Muscle layer of colon (tissue), 2 donors: ENCODE measurements at regions not wholly inside any gene's neighbourhood (a gene's known extent, or its start where the extent isn't known, plus 50 kb on each side); places are given as distances from the start of the nearest gene placed in this dataset.
"Not testable (repeated sequence)": the region's sequence is repeated elsewhere in the genome, so short reads cannot be mapped to it uniquely, and the experiment has no call there.

ENCODE experiments used
- H3K27ac ChIP-seq: one replicate; pipeline ENCODE4 v1.7.0; 2013; ENCODE audit warnings: low read depth, mild to moderate bottlenecking, low read length, moderate library complexity
- H3K27me3 ChIP-seq, 2 donors: one replicate each; pipeline ENCODE4 v1.7.0; 2013; ENCODE audit warnings: low read length in 2 of 2, mild to moderate bottlenecking in 2 of 2; ENCODE audit not compliant: insufficient read depth in 2 of 2, control insufficient read depth in 1 of 2
- H3K36me3 ChIP-seq: one replicate; pipeline ENCODE4 v1.7.0; 2013; ENCODE audit warnings: mild to moderate bottlenecking, low read length; ENCODE audit not compliant: insufficient read depth
- H3K4me1 ChIP-seq: one replicate; pipeline ENCODE4 v1.7.0; 2013; ENCODE audit warnings: mild to moderate bottlenecking, low read length; ENCODE audit not compliant: insufficient read depth
- H3K4me3 ChIP-seq, 2 donors: one replicate each; pipeline ENCODE4 v1.7.0; 2013; ENCODE audit warnings: low read length in 2 of 2, low read depth in 1 of 2, mild to moderate bottlenecking in 1 of 2, moderate library complexity in 1 of 2
- H3K9ac ChIP-seq: one replicate; pipeline ENCODE4 v1.7.0; 2013; ENCODE audit warnings: low read length
- H3K9me3 ChIP-seq: one replicate; pipeline ENCODE4 v1.7.0; 2013; ENCODE audit warnings: mild to moderate bottlenecking, low read length
- donor health status: abdominal sarcoma.
- donor health status: Adenocarcinoma of cecum.

DNA sequence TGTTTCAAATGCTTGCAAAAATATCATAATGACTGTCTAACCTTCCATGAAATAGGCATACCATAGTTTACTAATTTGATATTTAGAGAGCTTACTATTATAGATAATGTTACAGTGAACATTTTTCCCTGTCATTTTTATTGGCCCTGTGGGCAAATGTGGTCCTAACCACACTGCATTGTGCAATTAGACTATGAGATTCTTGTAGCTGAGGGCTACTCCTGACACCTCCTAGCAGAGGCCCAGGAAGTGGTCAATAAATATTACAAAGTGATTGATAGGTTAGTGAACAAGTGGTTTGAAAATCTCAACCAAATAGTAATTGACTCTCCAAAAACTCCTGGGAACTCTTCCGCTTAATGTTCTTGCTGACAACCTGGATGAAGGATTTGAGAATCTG, 160.5 kb upstream of the KCNG1 start:
- H3K4me3 ChIP-seq = no peak overlapping the region
- H3K9ac ChIP-seq = no peak overlapping the region
- H3K27me3 ChIP-seq = peaks cover 4 to 5% of the 10 kb centered on the region in 2 donors
- H3K27ac ChIP-seq = no peak overlapping the region
- H3K9me3 ChIP-seq = no peaks in the 10 kb centered on the region
- H3K36me3 ChIP-seq = no peaks in the 10 kb centered on the region
- H3K4me1 ChIP-seq = no peaks in the 10 kb centered on the region

GRCh38 chr20:51182571-51182970, 159.7 kb upstream of the KCNG1 start:
- H3K4me1 ChIP-seq = no peaks in the 10 kb centered on the region
- H3K27ac ChIP-seq = no peak overlapping the region
- no peaks in the 10 kb centered on the region for H3K36me3 ChIP-seq
- H3K4me3 ChIP-seq = no peak overlapping the region
- no peaks in the 10 kb centered on the region for H3K9me3 ChIP-seq
- peaks cover 0 to 1% of the 10 kb centered on the region in 2 donors for H3K27me3 ChIP-seq
- no peak overlapping the region for H3K9ac ChIP-seq

DNA sequence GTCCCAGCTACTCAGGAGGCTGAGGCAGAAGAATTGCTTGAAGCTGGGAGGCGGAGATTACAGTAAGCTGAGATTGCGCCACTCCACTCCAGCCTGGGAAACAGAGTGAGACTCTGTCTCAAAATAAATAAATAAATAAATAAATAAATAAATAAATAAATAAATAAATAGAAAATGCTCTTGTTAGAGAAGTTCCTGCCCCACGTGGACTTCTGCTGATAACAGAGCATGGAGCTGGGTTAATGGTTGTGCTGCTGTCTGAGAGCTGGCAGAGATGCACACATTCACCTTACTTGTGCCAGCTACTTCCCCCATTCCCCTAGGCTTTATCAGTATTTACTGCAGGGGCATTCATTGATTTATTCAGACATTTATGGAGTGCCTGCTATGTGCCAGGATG, 155.2 kb upstream of the KCNG1 start:
- H3K9me3 ChIP-seq = no peaks in the 10 kb centered on the region
- H3K36me3 ChIP-seq = no peaks in the 10 kb centered on the region
- H3K4me3 ChIP-seq = no peak overlapping the region

GRCh38 chr20:51176876-51177275, 154.0 kb upstream of the KCNG1 start:
- Histone ChIP-seq H3K4me1 (no peaks in the 10 kb centered on the region), H3K9me3 (no peaks in the 10 kb centered on the region), H3K36me3 (no peaks in the 10 kb centered on the region), H3K4me3 (no peak overlapping the region), H3K27me3 (no peaks in the 10 kb centered on the region), H3K9ac (no peak overlapping the region), H3K27ac (no peak overlapping the region)

More for the DNA sequence above, 155.2 kb upstream of the KCNG1 start:
- Histone ChIP-seq H3K27me3 (no peaks in the 10 kb centered on the region), H3K27ac (no peak overlapping the region), H3K9ac (no peak overlapping the region), H3K4me1 (no peaks in the 10 kb centered on the region)

DNA sequence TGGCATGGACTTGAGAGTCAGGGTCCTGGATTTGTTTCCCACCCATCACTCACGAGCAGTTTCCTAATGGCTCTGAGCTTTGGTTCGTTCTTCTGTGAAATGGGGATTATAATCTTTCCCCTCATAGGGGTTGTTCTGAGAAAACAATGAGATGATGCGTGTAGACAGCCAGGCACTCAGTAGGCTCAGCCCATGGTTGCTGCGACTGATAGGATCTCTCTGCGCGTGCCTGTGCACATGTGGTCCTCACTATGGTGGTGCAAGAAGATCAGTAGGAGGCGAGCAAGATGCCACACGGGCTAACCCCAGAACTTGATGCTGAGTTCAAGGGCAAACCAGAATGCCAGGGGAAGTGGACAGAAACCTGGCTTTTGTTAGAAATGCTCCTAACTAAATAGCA, 153.5 kb upstream of the KCNG1 start:
- Histone ChIP-seq H3K4me1 (no peaks in the 10 kb centered on the region), H3K9me3 (no peaks in the 10 kb centered on the region), H3K36me3 (no peaks in the 10 kb centered on the region), H3K9ac (no peak overlapping the region), H3K27me3 (no peaks in the 10 kb centered on the region), H3K4me3 (no peak overlapping the region), H3K27ac (no peak overlapping the region)

GRCh38 chr20:51175724-51176123, 152.8 kb upstream of the KCNG1 start:
- Histone ChIP-seq H3K27me3 (no peaks in the 10 kb centered on the region), H3K36me3 (no peaks in the 10 kb centered on the region), H3K9me3 (no peaks in the 10 kb centered on the region), H3K9ac (no peak overlapping the region), H3K4me3 (no peak overlapping the region), H3K4me1 (no peaks in the 10 kb centered on the region), H3K27ac (no peak overlapping the region)

GRCh38 chr20:51175156-51175555, 152.2 kb upstream of the KCNG1 start:
- no peak overlapping the region for H3K27ac ChIP-seq
- no peak overlapping the region for H3K4me3 ChIP-seq
- no peaks in the 10 kb centered on the region for H3K36me3 ChIP-seq
- no peaks in the 10 kb centered on the region for H3K27me3 ChIP-seq
- H3K4me1 ChIP-seq = no peaks in the 10 kb centered on the region
- H3K9ac ChIP-seq = no peak overlapping the region
- no peaks in the 10 kb centered on the region for H3K9me3 ChIP-seq

DNA sequence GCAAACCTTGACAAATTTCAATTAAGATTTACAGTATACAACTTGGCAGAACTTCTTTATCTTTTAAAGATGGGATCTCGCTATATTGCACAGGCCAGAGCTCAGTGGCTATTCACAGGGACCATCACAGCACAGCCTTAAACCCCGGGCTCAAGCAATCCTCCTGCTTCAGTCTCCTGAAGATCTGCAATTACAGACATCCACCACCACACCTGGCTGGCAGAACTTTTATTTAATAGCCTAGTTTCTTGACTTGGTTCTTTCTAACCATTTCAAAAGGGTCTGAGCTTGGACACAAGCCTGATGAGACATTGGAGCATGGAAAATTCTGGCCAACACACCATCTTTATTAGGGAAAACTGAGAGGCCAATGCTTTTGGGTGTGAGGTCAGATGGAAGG, 151.6 kb upstream of the KCNG1 start:
- Histone ChIP-seq H3K4me1 (no peaks in the 10 kb centered on the region), H3K27ac (no peak overlapping the region), H3K9me3 (peaks cover 3% of the 10 kb centered on the region), H3K36me3 (no peaks in the 10 kb centered on the region), H3K4me3 (no peak overlapping the region), H3K9ac (no peak overlapping the region), H3K27me3 (no peaks in the 10 kb centered on the region)

- H3K4me3 ChIP-seq = no peak overlapping the region
- no peaks in the 10 kb centered on the region for H3K36me3 ChIP-seq
- H3K27ac ChIP-seq = no peak overlapping the region
- H3K4me1 ChIP-seq = no peaks in the 10 kb centered on the region
- no peak overlapping the region for H3K9ac ChIP-seq
- H3K9me3 ChIP-seq = peaks cover 7% of the 10 kb centered on the region
- no peaks in the 10 kb centered on the region for H3K27me3 ChIP-seq
Measured at GRCh38 chr20:51172558-51173428, 149.9 kb upstream of the KCNG1 start.

- H3K27ac ChIP-seq = no peak overlapping the region
- no peaks in the 10 kb centered on the region for H3K4me1 ChIP-seq
- no peak overlapping the region for H3K4me3 ChIP-seq
- H3K9me3 ChIP-seq = peaks cover 7% of the 10 kb centered on the region
- H3K9ac ChIP-seq = no peak overlapping the region
- H3K27me3 ChIP-seq = no peaks in the 10 kb centered on the region
- H3K36me3 ChIP-seq = no peaks in the 10 kb centered on the region
Measured at GRCh38 chr20:51171141-51171540, 148.2 kb upstream of the KCNG1 start.

DNA sequence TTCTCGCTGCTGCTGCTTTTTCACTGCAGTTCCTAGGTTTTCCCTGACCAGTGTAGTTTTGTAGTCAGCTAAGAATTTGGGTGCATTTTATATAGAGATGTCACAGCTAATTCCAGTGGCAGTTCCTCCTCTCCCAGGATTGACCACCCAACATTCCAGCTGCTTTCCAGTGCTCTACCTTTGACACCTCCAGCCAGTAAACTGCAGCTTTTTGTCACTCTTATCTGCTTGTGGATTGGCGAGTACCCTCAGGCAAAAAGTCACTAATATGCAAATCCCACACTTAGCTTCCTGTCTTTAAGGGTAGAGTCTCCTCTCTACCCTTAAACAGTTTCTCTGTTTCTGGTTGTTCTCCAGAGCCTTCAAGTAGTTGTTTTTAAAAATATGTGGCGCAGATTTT, 146.9 kb upstream of the KCNG1 start:
- H3K9ac ChIP-seq = no peak overlapping the region
- no peaks in the 10 kb centered on the region for H3K27me3 ChIP-seq
- no peaks in the 10 kb centered on the region for H3K4me1 ChIP-seq
- H3K4me3 ChIP-seq = no peak overlapping the region
- H3K36me3 ChIP-seq = no peaks in the 10 kb centered on the region
- no peak overlapping the region for H3K27ac ChIP-seq
- peaks cover 7% of the 10 kb centered on the region for H3K9me3 ChIP-seq

DNA sequence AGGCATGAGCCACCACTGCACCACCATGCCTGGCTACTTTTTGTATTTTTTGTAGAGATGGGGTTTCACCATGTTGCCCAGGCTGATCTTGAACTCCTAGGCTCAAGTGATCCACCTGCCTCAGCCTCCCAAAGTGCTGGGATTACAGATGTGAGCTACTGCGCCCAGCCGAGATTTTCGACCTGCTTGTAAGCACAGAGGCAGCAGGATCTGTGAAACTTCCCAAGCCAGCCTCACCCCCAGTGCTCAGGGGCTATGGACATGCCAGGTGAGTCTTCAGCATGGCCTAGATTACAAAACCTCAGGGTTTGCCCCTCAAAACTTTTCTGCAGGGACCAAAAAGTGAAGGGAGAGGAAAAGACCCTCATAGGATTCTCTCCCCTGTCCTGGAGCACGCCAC, 145.0 kb upstream of the KCNG1 start:
- H3K4me3 ChIP-seq, H3K4me1 ChIP-seq, H3K27me3 ChIP-seq, H3K9me3 ChIP-seq, H3K27ac ChIP-seq, H3K36me3 ChIP-seq, H3K9ac ChIP-seq: not testable (repeated sequence)
